GM18861 (cell line): ENCODE measurements at regions not wholly inside any gene's neighbourhood (a gene's known extent, or its start where the extent isn't known, plus 50 kb on each side); places are given as distances from the start of the nearest gene placed in this dataset.

Experiments
- ATAC-seq: cut with Tn5 transposase; IDR thresholded peaks from one replicate; pipeline ENCODE4 v1.9.1; 2021; ENCODE audit not compliant: unreplicated experiment

DNA sequence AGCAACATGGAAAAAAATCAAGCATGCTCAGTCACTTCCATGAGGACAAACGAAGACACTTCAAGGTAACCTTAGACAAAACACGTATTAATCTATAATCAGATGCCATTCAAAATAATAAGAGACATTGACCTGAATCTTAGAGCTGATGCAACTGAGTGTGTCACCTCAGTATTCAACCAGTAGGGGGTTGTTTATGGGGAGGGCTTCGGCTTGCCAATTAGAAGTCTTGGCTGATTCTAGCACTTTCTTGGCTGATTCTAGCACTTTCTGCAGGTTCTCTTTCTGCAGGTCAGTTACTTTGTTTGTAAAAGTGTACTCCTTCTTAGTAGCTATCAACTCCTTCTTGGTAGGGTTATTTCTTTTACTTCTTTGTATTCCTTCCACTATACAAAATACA lies 317.6 kb downstream of the ENC1 start:
- no peak for ATAC-seq

DNA sequence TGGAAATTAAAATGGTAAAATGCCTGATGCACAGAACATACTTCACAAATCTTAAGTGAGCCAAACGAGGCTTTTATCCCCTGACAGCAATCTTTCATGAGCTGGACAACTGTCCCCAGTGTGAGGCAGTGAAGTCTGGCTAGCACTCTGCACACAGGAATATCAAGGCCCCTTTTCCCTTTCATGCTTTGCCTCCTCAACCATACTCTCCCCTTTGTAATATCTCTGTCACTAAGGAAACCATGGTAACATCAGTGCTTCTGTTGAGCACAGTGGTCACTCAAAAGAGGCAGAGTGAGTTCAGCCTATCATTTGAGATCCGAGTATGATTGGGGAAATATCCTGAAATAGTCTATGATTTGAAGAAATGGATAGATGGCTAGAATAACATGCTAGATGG lies 318.3 kb downstream of the ENC1 start:
- ATAC-seq, result no peak

DNA sequence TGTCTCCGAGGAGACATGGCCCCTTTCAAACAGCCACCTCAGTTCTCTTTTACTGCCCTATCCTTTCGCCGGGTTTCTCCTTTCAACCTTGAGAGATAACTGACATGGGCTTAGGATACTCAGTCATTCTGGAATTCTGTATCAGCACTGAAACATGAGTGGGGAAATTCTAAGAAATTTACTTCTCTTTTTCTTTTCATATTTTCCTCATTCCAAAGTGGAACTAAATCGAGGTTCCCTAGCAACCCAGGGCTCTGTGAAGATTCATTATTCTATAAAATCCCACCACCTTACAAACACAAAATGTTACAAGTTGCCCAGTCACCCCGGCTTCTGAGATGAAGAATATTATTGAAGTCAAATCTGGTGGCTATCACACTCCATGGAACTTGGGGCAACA lies 319.2 kb downstream of the ENC1 start:
- ATAC-seq, result no peak

DNA sequence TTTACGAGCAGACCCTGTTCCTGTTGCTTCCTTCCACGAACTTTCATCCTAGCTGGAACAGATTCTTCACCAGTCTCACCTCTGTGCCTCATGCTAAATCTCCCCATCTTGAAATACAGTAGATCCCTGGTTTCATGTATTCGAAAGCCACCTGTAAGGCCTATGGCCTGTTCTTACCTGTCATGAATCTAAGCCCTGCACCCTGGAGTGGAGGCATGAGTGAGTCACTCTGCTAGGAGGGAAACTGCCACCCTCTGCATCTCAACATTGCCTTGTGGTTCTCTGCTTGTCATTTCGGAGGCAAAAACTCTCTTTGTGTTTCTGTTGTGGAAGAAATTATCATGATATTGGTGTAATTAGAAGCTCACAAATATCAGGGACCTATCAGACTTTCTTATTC lies 320.0 kb downstream of the ENC1 start:
- ATAC-seq, result no peak

GRCh38 chr5:74319076-74319475 lies 321.5 kb downstream of the ENC1 start:
- ATAC-seq, result no peak

DNA sequence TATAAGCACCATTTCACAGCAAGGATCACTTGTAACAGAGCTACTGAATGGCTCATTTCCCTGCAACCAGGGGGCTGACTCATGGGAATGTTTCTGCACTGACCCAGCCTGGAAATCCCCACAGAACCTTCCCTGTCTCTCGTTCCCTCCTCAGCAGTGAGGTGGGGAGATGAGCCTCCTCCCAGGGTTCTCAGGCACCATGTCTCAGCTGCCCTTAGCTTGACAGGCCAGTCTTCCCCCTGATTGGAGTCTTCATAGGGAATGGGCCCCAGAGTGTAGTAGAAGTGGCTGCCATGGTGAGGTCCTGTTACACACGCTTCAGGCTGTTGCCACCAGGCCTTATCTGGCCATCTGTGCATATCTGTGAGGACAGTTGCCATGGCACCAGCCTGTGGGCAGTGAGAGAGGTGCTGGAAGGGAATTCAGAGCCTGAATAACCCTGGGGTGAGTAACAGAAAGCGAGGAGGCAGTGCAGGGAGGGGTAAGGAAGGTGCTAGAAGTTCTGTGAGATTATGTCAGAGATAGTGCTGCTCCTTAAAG lies 324.4 kb downstream of the ENC1 start:
- ATAC-seq, result no peak

DNA sequence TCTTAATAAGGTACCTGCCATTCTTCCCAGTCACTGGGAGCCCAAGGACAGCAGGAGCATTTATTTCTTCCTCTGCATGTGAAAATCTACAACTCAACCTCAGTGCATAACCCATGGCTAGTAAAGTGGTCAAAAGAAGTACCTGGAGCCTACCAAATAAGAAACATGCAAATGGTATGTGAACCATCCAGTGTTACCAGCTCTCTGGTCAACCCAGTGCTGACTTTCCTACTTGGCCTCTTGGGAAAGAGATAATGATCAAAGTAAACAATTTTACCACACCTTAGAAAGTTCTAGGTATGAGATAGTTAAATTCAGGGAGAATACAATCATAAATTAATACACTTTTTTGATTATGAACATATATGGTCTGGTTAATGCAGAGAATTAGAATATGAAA lies 325.6 kb downstream of the ENC1 start:
- no peak for ATAC-seq

DNA sequence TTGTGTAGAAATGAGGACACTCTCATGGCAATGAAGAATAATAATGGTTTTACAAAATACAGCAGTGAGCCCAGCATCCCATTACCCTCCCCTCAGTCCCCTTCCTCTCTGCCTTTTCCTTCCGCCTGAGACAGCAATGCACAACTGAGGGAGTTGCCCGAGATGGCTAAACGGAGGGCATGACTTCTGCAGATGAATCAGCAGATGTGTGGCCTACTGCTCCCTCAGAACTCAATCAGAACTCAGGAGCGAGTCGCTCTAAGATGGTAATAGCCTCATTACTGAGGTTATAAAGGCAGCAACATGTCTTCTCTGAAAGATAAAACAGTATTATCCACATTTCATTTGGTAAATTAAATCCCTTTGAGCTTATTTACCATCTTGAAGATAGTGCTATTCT lies 326.6 kb downstream of the ENC1 start:
- no peak for ATAC-seq

GRCh38 chr5:74312746-74313145 lies 327.8 kb downstream of the ENC1 start:
- no peak for ATAC-seq

- no peak for ATAC-seq
These were observed 328.6 kb downstream of the ENC1 start for GRCh38 chr5:74311961-74312360.

- ATAC-seq, result no peak
These were observed 329.3 kb downstream of the ENC1 start for GRCh38 chr5:74310997-74311930.

- ATAC-seq, result no peak
These were observed 330.1 kb downstream of the ENC1 start for GRCh38 chr5:74310386-74310785.

GRCh38 chr5:74309050-74309449 lies 331.5 kb downstream of the ENC1 start:
- no peak for ATAC-seq

DNA sequence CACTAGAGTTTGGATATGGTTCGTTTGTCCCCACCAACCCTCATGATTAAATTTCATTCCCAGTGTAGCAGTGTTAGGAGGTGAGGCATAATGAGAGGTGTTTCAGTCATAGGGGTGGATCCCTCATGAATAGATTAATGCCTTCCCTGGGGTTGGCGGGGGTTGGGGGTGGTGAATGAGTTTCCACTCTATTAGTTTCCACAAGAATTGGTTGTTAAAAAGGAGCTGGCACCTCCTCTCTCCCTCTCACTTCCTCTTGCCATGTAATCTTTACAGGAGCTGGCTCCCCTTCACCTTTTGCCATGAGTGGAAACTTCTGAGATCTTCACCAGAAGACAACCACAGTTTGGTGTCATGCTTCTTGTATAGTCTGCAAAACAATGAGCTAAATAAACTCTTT lies 333.7 kb downstream of the ENC1 start:
- no peak for ATAC-seq

DNA sequence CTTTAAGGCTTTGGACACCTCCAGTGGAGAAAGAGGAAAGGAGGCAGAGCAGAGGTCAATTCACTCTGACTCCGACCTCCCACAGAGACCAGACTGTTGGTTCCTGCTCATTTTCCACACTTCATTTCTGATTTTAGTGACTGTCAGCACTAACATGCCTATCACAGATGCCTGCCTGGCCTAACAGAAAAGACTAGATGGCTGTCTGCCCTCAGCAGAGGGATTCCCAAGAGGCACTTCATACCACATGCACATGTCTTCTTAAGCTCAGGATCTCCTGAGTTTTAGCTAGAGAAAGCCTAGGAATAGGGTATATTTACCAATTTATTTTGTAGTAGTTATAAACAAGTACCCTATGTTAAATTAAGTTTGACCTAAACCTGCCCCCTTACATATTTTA lies 336.0 kb downstream of the ENC1 start:
- no peak for ATAC-seq

DNA sequence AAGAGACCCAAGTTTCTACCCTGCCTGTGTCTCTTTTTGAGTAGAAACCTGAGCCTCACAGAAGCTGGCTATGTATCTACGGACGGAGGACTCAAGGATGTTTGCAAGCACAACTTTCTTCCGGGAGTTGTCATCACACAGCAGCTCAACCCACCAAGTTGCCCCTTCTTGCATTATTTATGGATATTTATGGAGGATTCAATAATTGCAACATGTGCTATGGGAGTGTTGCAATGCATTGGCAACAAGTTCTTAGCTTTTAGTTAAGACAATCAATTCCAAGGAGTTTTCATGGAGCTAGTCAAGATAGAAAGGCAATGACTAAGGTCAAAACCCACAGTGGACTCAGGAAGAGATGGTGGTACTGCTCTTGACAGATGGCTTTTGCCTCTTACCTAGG lies 336.9 kb downstream of the ENC1 start:
- ATAC-seq, result no peak

GRCh38 chr5:74301576-74301975 lies 339.0 kb downstream of the ENC1 start:
- no peak for ATAC-seq

GRCh38 chr5:74300808-74301389 lies 339.6 kb downstream of the ENC1 start:
- no peak for ATAC-seq

GRCh38 chr5:74299833-74300232 lies 340.7 kb downstream of the ENC1 start:
- ATAC-seq, result no peak

DNA sequence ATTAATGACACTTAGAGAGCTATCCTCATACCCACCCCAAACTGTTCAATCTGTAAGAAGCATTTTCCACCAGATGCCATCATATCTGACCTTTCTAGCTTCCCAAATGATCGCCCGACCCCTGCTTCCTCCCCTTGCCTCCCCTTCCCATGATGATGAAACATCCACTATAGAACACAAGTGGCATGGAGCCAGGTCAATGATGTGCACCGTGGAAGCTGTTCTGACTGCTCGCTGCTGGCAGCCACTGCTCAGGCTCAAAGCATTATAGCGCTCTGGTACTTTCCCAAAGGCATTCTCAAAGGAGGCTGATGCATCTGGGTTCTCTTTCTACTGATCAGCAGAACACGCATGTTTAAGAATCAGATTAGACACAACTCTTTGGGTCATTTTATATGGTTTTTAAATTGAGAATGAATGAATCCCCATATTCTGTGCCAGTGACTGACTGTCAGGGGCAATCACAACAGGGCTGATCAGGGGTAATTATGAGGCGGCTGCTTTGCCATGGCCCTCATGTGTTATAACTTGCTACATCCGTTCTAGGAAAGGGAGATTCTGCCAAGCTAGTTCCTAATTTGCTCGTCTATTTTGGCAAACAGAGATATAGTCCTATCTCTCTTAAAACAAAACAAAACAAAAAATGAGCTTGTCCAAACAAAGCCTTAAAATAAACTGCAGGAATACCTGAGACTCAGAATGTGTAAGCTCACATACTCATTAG lies 343.7 kb downstream of the ENC1 start:
- ATAC-seq, result no peak

GRCh38 chr5:74295676-74296075 lies 344.9 kb downstream of the ENC1 start:
- ATAC-seq, result no peak

DNA sequence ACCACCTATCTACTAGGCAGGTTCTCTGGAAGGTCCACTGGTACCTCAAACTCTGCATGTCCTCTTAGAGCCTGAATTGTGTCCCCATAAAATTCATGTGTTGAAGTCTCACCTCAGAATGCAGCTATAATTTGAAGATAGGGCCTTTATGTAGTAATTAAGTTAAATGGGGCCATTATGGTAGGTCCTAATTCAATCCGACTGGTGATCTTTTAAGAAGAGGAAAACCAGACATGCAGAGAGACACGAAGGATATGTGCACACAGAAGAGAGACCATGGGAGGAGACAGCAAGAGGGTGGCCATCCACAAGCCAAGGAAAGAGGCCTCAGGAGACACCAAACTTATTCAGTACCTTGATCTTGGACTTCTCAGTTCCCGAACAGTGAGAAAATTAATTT lies 345.4 kb downstream of the ENC1 start:
- ATAC-seq, result no peak
